DMS 273 (cell line): ENCODE measurements at regions not wholly inside any gene's neighbourhood (a gene's known extent, or its start where the extent isn't known, plus 50 kb on each side); places are given as distances from the start of the nearest gene placed in this dataset.
"Not testable (repeated sequence)": the region's sequence is repeated elsewhere in the genome, so short reads cannot be mapped to it uniquely, and the experiment has no call there.

Source experiments
- DNase-seq: peaks from one replicate; lab custom pipeline; 2025; ENCODE audit not compliant: unreplicated experiment; lab: John Stamatoyannopoulos, UW

GRCh38 chr1:65581119-65581518 is 160.7 kb downstream of the LEPR start:
- peak; percentile 16 for DNase-seq

GRCh38 chr1:65584399-65584798 is 163.9 kb downstream of the LEPR start:
- no peak for DNase-seq

- no peak for DNase-seq
Observed at GRCh38 chr1:65590279-65590678, 169.8 kb downstream of the LEPR start.

DNA sequence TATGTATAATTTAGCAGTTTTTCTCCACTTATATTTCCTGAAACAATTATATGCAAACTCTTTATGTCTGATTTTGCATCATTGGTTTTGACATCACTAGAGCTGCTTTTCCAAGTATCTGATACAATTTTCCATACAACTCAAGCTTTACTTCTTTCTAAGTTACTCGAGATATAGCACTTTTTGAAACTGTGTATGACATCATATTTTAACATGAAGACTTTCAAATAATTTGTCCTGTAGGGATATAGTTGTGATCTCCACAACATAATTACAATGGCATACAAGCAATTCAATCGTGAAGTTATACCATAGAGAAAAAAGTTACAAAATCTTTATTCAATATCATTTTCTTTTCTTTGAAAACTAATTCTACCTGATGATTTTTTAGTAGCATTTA is 173.0 kb downstream of the LEPR start:
- DNase-seq, result no peak

GRCh38 chr1:65595724-65596123 is 175.3 kb downstream of the LEPR start:
- no peak for DNase-seq

DNA sequence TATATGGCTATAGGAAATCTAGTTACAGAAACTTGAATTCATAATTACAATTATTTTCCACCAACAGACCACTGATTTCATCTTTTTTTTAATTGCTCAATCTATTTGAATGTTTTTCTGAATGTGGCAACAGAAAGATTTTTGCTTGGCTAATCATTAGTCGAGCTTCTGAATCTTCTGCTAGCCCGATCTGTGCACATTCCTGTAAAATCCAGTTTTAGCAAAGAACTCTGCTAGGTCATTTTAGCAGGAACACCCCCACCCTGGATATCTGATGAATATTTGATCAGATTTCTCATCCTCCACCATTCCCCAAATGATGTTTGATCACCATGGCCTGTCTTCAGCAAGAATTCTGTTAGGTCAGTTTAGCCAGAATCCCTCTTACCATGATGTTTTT is 176.3 kb downstream of the LEPR start:
- no peak for DNase-seq

GRCh38 chr1:65605621-65606020 is 185.2 kb downstream of the LEPR start:
- DNase-seq, result no peak

DNA sequence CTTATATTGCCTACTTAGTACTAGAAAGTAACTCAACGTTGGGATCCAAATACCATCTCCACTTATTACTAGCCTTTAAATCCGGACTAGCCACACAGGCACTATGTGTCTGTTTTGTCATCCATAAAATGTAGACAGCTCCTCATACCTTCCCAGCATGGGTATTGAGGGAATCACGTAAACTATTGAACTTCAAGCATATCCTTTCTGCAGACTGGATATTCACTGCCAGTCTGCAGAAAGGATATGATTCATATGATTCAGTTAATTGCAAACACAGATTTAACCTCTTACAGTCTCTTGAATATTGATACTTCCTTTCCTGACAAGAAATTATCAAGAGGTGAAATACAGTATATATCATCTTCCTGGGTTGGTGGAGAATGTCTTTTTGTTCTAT is 186.0 kb downstream of the LEPR start:
- DNase-seq, result no peak

DNA sequence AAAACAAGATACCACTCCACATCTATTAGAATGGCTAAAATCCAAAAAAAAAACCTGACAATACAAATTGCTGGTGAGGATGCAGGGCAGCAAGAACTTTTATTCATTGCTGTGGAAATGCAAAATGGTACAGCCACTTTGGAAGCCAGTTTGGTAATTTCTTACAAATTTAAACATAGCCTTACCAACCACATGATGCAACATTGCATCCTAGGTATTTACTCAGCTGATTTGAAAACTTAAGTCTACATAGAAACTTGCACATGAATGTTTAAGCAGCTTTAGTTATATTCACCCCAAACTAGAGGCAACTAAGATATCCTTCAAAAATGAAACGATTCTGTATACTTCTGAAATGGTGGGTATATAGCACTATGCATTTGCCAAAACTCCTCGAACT is 178.8 kb upstream of the PDE4B start:
- no peak for DNase-seq

DNA sequence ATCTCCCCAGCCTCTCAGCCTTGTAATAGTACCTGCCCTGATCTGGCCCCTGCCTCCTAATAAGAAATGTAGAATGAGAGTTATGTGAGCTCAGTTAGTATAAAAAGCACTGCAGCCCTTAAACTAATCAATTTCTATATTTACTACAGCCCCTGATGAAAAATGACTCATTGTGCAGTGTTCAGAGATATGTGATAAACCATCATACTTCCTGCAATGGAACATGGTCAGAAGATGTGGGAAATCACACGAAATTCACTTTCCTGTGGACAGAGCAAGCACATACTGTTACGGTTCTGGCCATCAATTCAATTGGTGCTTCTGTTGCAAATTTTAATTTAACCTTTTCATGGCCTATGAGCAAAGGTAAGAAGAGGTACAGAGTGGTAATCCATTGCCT is 176.8 kb upstream of the PDE4B start:
- no peak for DNase-seq

DNA sequence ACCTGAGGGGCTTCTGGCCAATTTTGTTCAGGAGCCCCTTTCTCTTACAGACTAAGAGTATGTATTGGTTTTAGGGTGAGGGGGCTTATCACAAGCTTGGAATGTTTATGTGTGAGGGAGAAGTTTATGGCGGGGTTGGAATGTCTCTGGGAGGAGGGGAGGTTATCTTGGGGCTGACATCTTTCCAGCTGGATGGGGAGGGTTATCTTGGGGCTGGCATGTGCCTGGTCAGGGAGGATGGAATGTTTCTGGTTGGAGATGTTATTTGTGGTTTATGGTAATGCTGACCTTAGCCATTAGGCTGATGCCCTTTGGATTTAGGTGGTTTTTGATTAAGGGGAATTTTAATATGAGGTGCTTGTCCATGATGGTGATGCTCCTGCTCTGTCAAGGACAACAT is 171.0 kb upstream of the PDE4B start:
- not testable (repeated sequence) for DNase-seq

DNA sequence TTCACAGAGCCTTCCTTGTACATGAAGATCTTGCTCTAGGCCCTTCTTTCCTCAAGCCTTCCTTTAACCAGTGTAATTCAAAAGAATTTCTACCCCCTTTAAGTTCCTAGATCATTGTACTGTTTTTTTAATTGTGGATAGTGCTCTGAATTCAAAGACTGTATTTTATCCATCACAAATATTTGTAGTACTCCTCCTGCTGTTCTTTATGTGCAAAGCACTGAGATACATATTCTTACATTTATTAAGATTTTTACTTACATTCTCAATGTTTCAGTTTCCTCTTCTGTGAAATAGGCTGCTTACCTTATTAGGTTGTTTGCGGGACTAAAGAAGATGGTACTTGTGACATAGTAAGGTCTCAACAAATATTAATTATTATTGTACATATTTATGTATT is 168.8 kb upstream of the PDE4B start:
- no peak for DNase-seq

DNA sequence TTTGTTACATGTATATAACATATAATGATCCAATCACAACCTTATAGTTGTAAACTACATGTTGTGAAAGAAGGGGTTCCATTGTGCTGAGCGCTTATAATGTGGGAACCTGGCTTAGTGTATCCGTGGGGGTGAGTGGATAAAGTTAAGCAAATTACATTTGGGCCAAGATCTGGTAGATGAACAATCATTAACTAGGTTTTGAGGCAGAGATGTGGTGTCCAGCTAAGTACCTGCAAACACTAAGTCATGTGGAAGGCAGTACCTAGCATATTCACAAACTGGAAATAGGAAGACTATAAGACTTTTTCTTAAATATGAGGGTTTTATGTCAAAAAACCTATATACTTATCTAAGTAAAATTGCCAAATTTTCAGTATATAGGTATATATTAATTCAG is 167.2 kb upstream of the PDE4B start:
- DNase-seq, result no peak

- DNase-seq, result no peak
Observed at GRCh38 chr1:65626003-65626402, 166.7 kb upstream of the PDE4B start.

DNA sequence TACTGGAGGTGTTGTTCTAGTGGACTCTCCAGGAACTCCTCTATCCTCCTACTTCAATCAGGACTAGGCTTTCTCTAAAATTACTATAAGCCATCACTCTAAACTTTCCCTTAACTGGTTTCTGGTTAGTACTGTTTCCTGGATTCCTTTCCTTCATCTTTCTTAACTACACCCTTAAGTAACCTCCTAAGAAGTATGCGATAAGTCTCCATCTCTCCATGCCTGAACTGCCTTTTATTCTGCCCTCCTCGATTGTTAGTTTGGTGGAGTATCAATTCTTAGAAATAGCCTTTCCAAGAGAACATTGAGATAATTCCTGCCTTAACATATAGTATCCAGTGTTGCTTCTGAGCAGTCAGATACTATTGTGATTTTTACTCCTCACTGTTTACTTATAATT is 162.9 kb upstream of the PDE4B start:
- DNase-seq, result no peak

GRCh38 chr1:65630855-65631254 is 161.8 kb upstream of the PDE4B start:
- DNase-seq, result no peak

DNA sequence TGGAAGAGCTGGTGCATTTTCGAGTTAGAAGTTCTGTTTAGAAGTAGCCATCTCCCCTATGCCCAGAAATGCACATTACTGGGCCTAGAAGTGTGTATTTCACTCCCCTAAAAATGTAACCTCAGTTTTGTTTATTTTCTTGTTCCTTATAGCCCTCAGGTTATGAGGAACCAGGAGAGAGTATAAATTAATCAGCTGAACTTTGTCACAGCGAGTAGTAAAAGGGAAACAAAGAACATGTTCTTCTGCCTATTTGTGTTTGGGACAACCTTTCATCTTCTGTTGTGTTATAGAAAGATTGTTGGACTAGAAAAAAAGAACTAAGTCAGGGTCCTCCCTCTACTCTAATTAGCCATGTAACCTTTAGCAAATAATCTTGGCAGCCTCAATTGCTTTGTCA is 160.5 kb upstream of the PDE4B start:
- DNase-seq, result no peak

DNA sequence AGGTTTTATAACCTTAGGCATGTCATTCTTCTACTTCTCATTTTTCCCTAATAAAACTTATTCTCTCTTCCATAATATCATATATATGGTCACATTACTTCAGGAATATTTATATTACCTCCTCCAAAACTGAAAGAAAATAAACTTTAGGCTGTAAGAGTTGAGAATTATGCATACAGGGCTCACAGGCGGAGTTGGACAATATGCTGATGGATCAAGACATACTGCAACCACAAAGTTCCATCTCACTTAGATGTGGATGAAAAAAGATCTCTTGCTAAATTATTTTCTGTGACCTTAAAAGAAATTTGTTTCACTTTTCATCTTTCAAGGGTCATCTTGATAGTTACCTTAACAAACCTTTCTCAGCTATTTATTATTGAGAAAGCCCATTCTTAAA is 152.6 kb upstream of the PDE4B start:
- no peak for DNase-seq

GRCh38 chr1:65649185-65649584 is 143.5 kb upstream of the PDE4B start:
- DNase-seq, result not testable (repeated sequence)

- DNase-seq, result no peak
Observed at GRCh38 chr1:65650682-65651081, 142.0 kb upstream of the PDE4B start.

DNA sequence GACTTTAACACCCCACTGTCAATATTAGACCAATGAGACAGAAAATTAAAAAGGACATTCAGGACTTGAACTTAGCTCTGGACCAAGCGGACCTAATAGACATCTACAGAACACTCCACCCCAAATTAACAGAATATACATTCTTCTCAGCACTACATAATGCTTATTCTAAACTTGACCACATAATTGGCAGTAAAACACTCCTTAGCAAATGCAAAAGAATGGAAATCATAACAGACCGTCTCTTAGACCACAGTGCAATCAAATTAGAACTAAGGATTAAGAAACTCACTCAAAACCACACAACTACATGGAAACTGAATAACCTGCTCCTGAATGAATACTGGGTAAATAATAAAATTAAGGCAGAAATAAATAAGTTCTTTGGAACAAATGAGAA is 138.2 kb upstream of the PDE4B start:
- DNase-seq, result not testable (repeated sequence)

- DNase-seq, result not testable (repeated sequence)
Observed at GRCh38 chr1:65657609-65658008, 135.1 kb upstream of the PDE4B start.

GRCh38 chr1:65658122-65658521 is 134.6 kb upstream of the PDE4B start:
- no peak for DNase-seq

- DNase-seq, result no peak
Observed at GRCh38 chr1:65668368-65668767, 124.3 kb upstream of the PDE4B start.
